Omental fat pad (tissue), 3 donors: ENCODE measurements at regions not wholly inside any gene's neighbourhood (a gene's known extent, or its start where the extent isn't known, plus 50 kb on each side); places are given as distances from the start of the nearest gene placed in this dataset.

Experiments used
- ATAC-seq: fragments of 150-250 bp; one replicate; pipeline ENCODE4 v1.9.1; 2016; ENCODE audit warnings: mild to moderate bottlenecking, moderate library complexity; ENCODE audit not compliant: low FRiP score
- DNase-seq: peaks from one replicate; pipeline ENCODE4 v3.0.0-alpha.2; 2019; ENCODE audit warnings: low spot score
- CTCF ChIP-seq, 3 donors: fragments of 450-650 bp; IDR thresholded peaks; one replicate each; pipeline ENCODE4 v1.5.1; 2016 to 2017; ENCODE audit warnings: antibody characterized with exemption in 3 of 3, mild to moderate bottlenecking in 3 of 3, moderate library complexity in 2 of 3

GRCh38 chr4:23630110-23630509, 259.7 kb downstream of the PPARGC1A start:
- DNase-seq (no peak), ATAC-seq (no peak)
- no peak for TF ChIP-seq CTCF (IDR thresholded peaks at IDR 0.05)

DNA sequence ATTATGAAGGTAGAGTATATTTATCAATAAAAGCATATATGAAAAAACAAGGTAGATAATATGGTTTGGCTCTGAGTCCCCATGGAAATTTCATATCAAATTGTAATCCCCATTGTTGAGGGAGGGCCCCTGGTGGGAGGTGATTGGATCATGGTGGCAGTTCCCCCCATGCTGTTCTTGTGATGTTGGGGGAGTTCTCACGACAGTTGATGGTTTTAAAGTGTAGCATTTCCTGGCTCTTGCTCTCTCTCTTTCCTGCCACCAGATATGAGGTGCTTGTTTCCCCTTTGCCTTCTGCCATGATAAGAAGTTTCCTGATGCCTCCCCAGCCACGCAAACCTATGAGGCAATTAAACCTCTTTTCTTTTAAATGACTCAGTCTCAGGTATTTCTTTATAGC, 260.4 kb downstream of the PPARGC1A start:
- ATAC-seq: no peak
- DNase-seq: no peak
- no peak for TF ChIP-seq CTCF (IDR thresholded peaks at IDR 0.05)

GRCh38 chr4:23614284-23614892, 275.5 kb downstream of the PPARGC1A start:
- ATAC-seq (no peak), DNase-seq (no peak)
- no peak for TF ChIP-seq CTCF (IDR thresholded peaks at IDR 0.05)

DNA sequence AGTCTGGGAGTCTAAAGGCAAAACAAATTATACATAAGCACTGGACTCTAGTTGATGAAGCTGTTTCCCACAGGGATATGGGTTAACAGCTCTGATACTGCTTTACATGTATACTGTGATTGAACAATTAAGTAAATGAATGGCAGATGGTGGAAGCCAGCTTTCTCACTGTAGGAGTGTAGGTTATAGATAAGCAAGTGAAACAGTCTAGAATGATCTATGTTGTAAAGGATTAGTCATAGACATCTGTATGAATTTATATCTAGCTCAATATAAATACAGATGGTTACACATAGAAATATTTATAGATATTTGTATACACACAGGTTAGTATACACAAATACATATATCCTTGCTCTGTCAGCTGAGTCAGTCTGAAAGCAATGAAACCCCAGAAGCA, 276.1 kb downstream of the PPARGC1A start:
- ATAC-seq: no peak
- no peak for DNase-seq
- no peak for TF ChIP-seq CTCF (IDR thresholded peaks at IDR 0.05)

DNA sequence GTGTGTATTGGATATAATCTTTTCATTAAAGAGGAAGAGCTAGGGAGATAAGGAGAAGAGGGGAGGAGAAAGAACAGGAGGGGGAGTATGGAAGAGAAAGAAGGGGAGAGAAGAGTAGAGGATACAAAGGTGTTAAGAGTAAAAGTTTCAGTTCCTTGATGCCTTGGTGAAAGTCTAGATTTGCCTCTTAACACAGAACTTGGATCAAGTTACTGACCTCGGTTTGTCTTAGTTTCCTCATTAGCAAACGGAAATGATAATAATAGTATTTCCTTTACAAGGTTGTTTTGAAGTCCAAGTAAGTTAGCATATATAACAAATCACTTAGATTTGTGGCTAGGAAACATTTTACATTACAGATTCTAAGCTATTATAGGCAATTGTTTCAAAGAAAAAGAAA, 287.1 kb downstream of the PPARGC1A start:
- TF ChIP-seq CTCF (IDR thresholded peaks at IDR 0.05): no peak
- ATAC-seq (no peak), DNase-seq (no peak)

DNA sequence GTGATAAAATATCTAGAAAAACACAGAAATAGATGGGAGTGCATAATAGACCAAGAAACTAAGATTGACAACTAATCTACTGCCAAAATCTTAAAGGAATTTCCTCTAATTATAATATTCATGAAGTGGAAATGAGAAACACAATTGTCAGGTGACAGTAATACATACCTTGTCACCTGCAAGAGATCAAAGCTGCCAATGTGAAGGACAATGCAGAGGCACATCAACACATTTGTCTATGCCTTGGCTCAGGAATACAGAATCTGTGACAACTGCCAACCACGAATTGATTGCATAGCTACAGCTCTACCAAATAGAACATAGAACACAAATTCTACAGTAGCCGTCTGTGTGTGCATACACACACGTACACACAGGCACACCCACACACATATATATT, 295.7 kb downstream of the PPARGC1A start:
- DNase-seq (no peak), ATAC-seq (no peak)
- no peak for TF ChIP-seq CTCF (IDR thresholded peaks at IDR 0.05)

GRCh38 chr4:23590431-23590830, 299.4 kb downstream of the PPARGC1A start:
- DNase-seq (no peak), ATAC-seq (no peak)
- no peak for TF ChIP-seq CTCF (IDR thresholded peaks at IDR 0.05)
